ENCODE measurements at regions not wholly inside any gene's neighbourhood (a gene's known extent, or its start where the extent isn't known, plus 50 kb on each side); places are given as distances from the start of the nearest gene placed in this dataset.
A peak's percentile ranks its signal among the peaks of the same experiment; 100 is the strongest.

GRCh38 chr13:97749174-97749573, 204.3 kb upstream of the IPO5 start:
- Histone ChIP-seq H3K4me1 (ENCODE audit: control insufficient read depth in 1 of 2, insufficient read depth in 2 of 2, low read length in 2 of 2) (no peaks in the 10 kb centered on the region), H3K14ac (ENCODE audit: low read length) (no peak overlapping the region), H3K23ac (ENCODE audit: low read length) (no peak overlapping the region), H3K79me2 (ENCODE audit: control insufficient read depth, insufficient read depth, low read length, poor library complexity) (no peaks in the 10 kb centered on the region), H2AFZ (ENCODE audit: insufficient read depth, low read length, poor library complexity) (no peak overlapping the region), H3K18ac (ENCODE audit: low read length) (no peak overlapping the region), H4K91ac (ENCODE audit: low read depth, low read length) (no peak overlapping the region), H3K9ac (ENCODE audit: low read length) (no peak overlapping the region), H3K4ac (ENCODE audit: low read depth, low read length) (no peak overlapping the region), H3K79me1 (ENCODE audit: low read length) (no peaks in the 10 kb centered on the region), H3K36me3 (ENCODE audit: control insufficient read depth in 1 of 2, insufficient read depth in 2 of 2, low read length in 2 of 2) (no peaks in the 10 kb centered on the region), H3K9me3 (ENCODE audit: insufficient read depth, low read depth, low read length) (peaks cover 3% of the 10 kb centered on the region), H4K12ac (ENCODE audit: low read depth, low read length) (no peak overlapping the region), H2AK5ac (ENCODE audit: low read length) (no peak overlapping the region), H2BK12ac (ENCODE audit: low read length) (no peak overlapping the region), H3K27me3 (ENCODE audit: insufficient read depth, low read length) (no peaks in the 10 kb centered on the region), H3K27ac (ENCODE audit: low read depth, low read length) (no peak overlapping the region), H4K8ac (ENCODE audit: low read depth, low read length) (no peak overlapping the region), H2BK120ac (ENCODE audit: insufficient read depth, low read length, poor library complexity) (no peak overlapping the region), H3K4me3 (ENCODE audit: low read depth, low read length) (no peak overlapping the region), H2BK5ac (ENCODE audit: low read depth, low read length, poor library complexity) (no peak overlapping the region), H3K4me2 (ENCODE audit: low read length) (no peak overlapping the region)
- no CpG with 5 or more reads among the region's 5 CpGs for WGBS (ENCODE audit: extremely low coverage, insufficient coverage, insufficient read length)
- DNase-seq: peak; percentile 52 to 55

GRCh38 chr13:97751477-97751876, 202.0 kb upstream of the IPO5 start:
- no peaks in the 10 kb centered on the region for H3K79me2 ChIP-seq (ENCODE audit: control insufficient read depth, insufficient read depth, low read length, poor library complexity)
- DNase-seq: no peak
- H3K27me3 ChIP-seq (ENCODE audit: insufficient read depth, low read length): no peaks in the 10 kb centered on the region
- H2AFZ ChIP-seq (ENCODE audit: insufficient read depth, low read length, poor library complexity): no peak overlapping the region
- H4K12ac ChIP-seq (ENCODE audit: low read depth, low read length): no peak overlapping the region
- no peak overlapping the region for H3K4me3 ChIP-seq (ENCODE audit: low read depth, low read length)
- no peak overlapping the region for H4K91ac ChIP-seq (ENCODE audit: low read depth, low read length)
- H3K79me1 ChIP-seq (ENCODE audit: low read length): no peaks in the 10 kb centered on the region
- no peak overlapping the region for H2BK12ac ChIP-seq (ENCODE audit: low read length)
- no peak overlapping the region for H2AK5ac ChIP-seq (ENCODE audit: low read length)
- H3K14ac ChIP-seq (ENCODE audit: low read length): no peak overlapping the region
- no peak overlapping the region for H4K8ac ChIP-seq (ENCODE audit: low read depth, low read length)
- no peak overlapping the region for H3K4me2 ChIP-seq (ENCODE audit: low read length)
- no peak overlapping the region for H3K9ac ChIP-seq (ENCODE audit: low read length)
- H2BK5ac ChIP-seq (ENCODE audit: low read depth, low read length, poor library complexity): no peak overlapping the region
- H3K36me3 ChIP-seq (ENCODE audit: control insufficient read depth in 1 of 2, insufficient read depth in 2 of 2, low read length in 2 of 2): no peaks in the 10 kb centered on the region
- H3K4me1 ChIP-seq (ENCODE audit: control insufficient read depth in 1 of 2, insufficient read depth in 2 of 2, low read length in 2 of 2): no peaks in the 10 kb centered on the region
- no peak overlapping the region for H2BK120ac ChIP-seq (ENCODE audit: insufficient read depth, low read length, poor library complexity)
- H3K23ac ChIP-seq (ENCODE audit: low read length): no peak overlapping the region
- no peak overlapping the region for H3K18ac ChIP-seq (ENCODE audit: low read length)
- H3K27ac ChIP-seq (ENCODE audit: low read depth, low read length): no peak overlapping the region
- H3K4ac ChIP-seq (ENCODE audit: low read depth, low read length): no peak overlapping the region
- H3K9me3 ChIP-seq (ENCODE audit: insufficient read depth, low read depth, low read length): peaks cover 2% of the 10 kb centered on the region

GRCh38 chr13:97752961-97753668, 200.4 kb upstream of the IPO5 start:
- no peaks in the 10 kb centered on the region for H3K27me3 ChIP-seq (ENCODE audit: insufficient read depth, low read length)
- no peak overlapping the region for H3K4me3 ChIP-seq (ENCODE audit: low read depth, low read length)
- no peak overlapping the region for H3K4ac ChIP-seq (ENCODE audit: low read depth, low read length)
- H2AK5ac ChIP-seq (ENCODE audit: low read length): no peak overlapping the region
- no peak overlapping the region for H4K91ac ChIP-seq (ENCODE audit: low read depth, low read length)
- no peak overlapping the region for H3K9ac ChIP-seq (ENCODE audit: low read length)
- no CpG with 5 or more reads among the region's 7 CpGs for WGBS (ENCODE audit: extremely low coverage, insufficient coverage, insufficient read length)
- H3K14ac ChIP-seq (ENCODE audit: low read length): no peak overlapping the region
- H3K9me3 ChIP-seq (ENCODE audit: insufficient read depth, low read depth, low read length): no peaks in the 10 kb centered on the region
- H3K79me1 ChIP-seq (ENCODE audit: low read length): no peaks in the 10 kb centered on the region
- no peak overlapping the region for H2AFZ ChIP-seq (ENCODE audit: insufficient read depth, low read length, poor library complexity)
- H3K36me3 ChIP-seq (ENCODE audit: control insufficient read depth in 1 of 2, insufficient read depth in 2 of 2, low read length in 2 of 2): no peaks in the 10 kb centered on the region
- no peak overlapping the region for H2BK120ac ChIP-seq (ENCODE audit: insufficient read depth, low read length, poor library complexity)
- H3K27ac ChIP-seq (ENCODE audit: low read depth, low read length): no peak overlapping the region
- no peak overlapping the region for H2BK12ac ChIP-seq (ENCODE audit: low read length)
- H3K23ac ChIP-seq (ENCODE audit: low read length): no peak overlapping the region
- H3K4me1 ChIP-seq (ENCODE audit: control insufficient read depth in 1 of 2, insufficient read depth in 2 of 2, low read length in 2 of 2): no peaks in the 10 kb centered on the region
- H4K12ac ChIP-seq (ENCODE audit: low read depth, low read length): no peak overlapping the region
- H2BK5ac ChIP-seq (ENCODE audit: low read depth, low read length, poor library complexity): no peak overlapping the region
- no peak overlapping the region for H3K4me2 ChIP-seq (ENCODE audit: low read length)
- no peaks in the 10 kb centered on the region for H3K79me2 ChIP-seq (ENCODE audit: control insufficient read depth, insufficient read depth, low read length, poor library complexity)
- no peak overlapping the region for H4K8ac ChIP-seq (ENCODE audit: low read depth, low read length)
- no peak overlapping the region for H3K18ac ChIP-seq (ENCODE audit: low read length)
- DNase-seq: no peak

- Histone ChIP-seq H3K27me3 (ENCODE audit: insufficient read depth, low read length) (no peaks in the 10 kb centered on the region), H3K23ac (ENCODE audit: low read length) (no peak overlapping the region), H3K36me3 (ENCODE audit: control insufficient read depth in 1 of 2, insufficient read depth in 2 of 2, low read length in 2 of 2) (no peaks in the 10 kb centered on the region), H4K91ac (ENCODE audit: low read depth, low read length) (no peak overlapping the region), H2AK5ac (ENCODE audit: low read length) (no peak overlapping the region), H3K79me2 (ENCODE audit: control insufficient read depth, insufficient read depth, low read length, poor library complexity) (no peaks in the 10 kb centered on the region), H2BK5ac (ENCODE audit: low read depth, low read length, poor library complexity) (no peak overlapping the region), H3K4me2 (ENCODE audit: low read length) (no peak overlapping the region), H4K12ac (ENCODE audit: low read depth, low read length) (no peak overlapping the region), H3K9me3 (ENCODE audit: insufficient read depth, low read depth, low read length) (no peaks in the 10 kb centered on the region), H4K8ac (ENCODE audit: low read depth, low read length) (no peak overlapping the region), H3K14ac (ENCODE audit: low read length) (no peak overlapping the region), H3K18ac (ENCODE audit: low read length) (no peak overlapping the region), H3K79me1 (ENCODE audit: low read length) (no peaks in the 10 kb centered on the region), H3K4me3 (ENCODE audit: low read depth, low read length) (no peak overlapping the region), H3K9ac (ENCODE audit: low read length) (no peak overlapping the region), H3K27ac (ENCODE audit: low read depth, low read length) (no peak overlapping the region), H2BK12ac (ENCODE audit: low read length) (no peak overlapping the region), H2BK120ac (ENCODE audit: insufficient read depth, low read length, poor library complexity) (no peak overlapping the region), H2AFZ (ENCODE audit: insufficient read depth, low read length, poor library complexity) (no peak overlapping the region), H3K4ac (ENCODE audit: low read depth, low read length) (no peak overlapping the region), H3K4me1 (ENCODE audit: control insufficient read depth in 1 of 2, insufficient read depth in 2 of 2, low read length in 2 of 2) (no peaks in the 10 kb centered on the region)
- WGBS (ENCODE audit: extremely low coverage, insufficient coverage, insufficient read length): no CpG with 5 or more reads among the region's 5 CpGs
- no peak for DNase-seq
Measured at GRCh38 chr13:97753942-97754670, 199.4 kb upstream of the IPO5 start.
